Inflammatory macrophage treated with lipopolysaccharide for 1 hour (primary cell): ENCODE measurements at regions not wholly inside any gene's neighbourhood (a gene's known extent, or its start where the extent isn't known, plus 50 kb on each side); places are given as distances from the start of the nearest gene placed in this dataset.
A peak's percentile ranks its signal among the peaks of the same experiment; 100 is the strongest.
"Not testable (repeated sequence)": the region's sequence is repeated elsewhere in the genome, so short reads cannot be mapped to it uniquely, and the experiment has no call there.

Experiments used
- DNase-seq, 2 donors: peaks; one replicate each; pipeline ENCODE4 v3.0.0-alpha.2; 2020 to 2022

GRCh38 chr1:229013981-229014380 is 256.9 kb upstream of the RAB4A start:
- no peak for DNase-seq

GRCh38 chr1:229015806-229016205 is 255.1 kb upstream of the RAB4A start:
- no peak for DNase-seq

GRCh38 chr1:229017091-229017490 is 253.8 kb upstream of the RAB4A start:
- DNase-seq: peak; percentile 25 to 43

DNA sequence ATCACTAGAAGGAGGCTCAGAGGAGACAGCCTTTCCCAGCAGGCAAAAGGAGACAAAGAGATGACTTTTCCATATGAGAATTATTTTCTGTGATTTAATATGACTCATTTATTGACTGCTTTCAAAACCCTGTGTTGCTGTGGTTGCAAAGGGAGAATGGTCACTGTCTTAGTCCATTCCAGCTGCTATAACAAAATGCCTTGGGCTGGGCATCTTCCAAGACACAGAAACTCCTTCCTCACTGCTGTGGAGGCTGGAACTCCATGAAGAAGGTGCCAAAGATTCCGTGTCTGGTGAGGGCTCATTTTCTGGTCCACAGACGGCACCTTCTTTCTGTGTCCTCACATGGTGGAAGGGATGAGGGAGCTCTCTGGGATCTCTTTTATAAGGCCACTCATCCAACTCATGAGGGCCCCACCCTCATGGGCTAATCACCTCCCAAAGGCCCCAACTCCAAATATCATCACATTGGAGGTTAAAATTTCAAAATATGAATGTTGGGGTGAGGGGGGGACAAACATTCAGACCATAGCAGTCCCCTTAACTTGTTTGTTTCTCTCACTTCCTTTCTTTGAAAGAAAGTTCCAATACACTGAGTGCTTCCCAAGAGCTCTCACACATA is 252.1 kb upstream of the RAB4A start:
- no peak for DNase-seq

- no peak for DNase-seq
These were observed 251.1 kb upstream of the RAB4A start for GRCh38 chr1:229019663-229020271.

- DNase-seq: not testable (repeated sequence)
These were observed 249.9 kb upstream of the RAB4A start for GRCh38 chr1:229021034-229021433.

- DNase-seq: no peak
These were observed 248.1 kb upstream of the RAB4A start for GRCh38 chr1:229022595-229023333.

GRCh38 chr1:229023651-229024300 is 247.1 kb upstream of the RAB4A start:
- peak; percentile 45 to 48 for DNase-seq

GRCh38 chr1:229024528-229025130 is 246.3 kb upstream of the RAB4A start:
- peak; percentile 65 to 77 for DNase-seq

GRCh38 chr1:229025576-229025975 is 245.3 kb upstream of the RAB4A start:
- no peak for DNase-seq

DNA sequence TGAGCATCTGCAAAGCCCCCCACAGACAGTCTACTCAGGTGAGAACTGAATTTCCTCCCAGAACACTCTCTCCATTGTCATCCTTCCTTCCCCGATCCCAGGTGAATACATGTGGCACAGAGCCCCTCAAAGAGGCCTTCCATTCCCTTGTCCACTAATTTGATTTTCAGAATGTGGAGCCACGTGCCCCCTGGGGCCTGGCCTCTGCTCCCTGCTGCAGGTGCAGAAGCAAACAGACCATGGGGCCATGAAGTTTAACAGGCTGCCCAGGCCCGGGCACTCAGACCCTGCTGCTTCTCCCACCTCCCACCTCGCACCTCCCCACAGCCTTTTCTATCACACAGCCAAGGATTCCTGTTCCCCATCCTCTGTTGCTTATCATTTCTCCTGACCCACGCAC is 243.8 kb upstream of the RAB4A start:
- no peak for DNase-seq

DNA sequence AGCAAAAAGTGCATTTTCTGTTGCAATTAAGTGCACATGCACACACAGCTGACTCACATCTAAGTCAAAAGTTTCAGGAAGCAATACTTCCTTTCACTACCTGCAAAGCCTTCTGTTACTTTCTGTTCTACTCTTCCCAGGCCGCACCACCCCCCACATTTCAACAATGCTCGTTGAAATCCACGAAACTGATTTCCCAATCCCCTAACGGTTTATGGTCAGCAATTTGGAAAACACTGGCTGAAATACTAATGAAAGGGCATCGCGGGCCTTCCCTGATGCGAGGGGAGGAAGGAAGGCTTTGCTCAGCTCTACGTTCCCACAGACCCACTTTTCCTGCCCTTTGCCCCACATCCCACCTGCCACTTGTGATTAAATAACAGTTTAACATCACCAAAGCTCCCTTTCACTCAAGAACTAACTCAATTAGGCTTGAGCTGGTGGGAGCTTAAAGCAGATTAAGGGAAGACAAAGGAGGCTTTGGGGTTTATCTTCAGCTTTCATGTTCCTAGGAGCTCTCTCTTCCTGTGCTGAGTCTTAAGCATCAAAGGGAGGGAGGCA is 243.2 kb upstream of the RAB4A start:
- DNase-seq: peak; percentile 75 to 85

DNA sequence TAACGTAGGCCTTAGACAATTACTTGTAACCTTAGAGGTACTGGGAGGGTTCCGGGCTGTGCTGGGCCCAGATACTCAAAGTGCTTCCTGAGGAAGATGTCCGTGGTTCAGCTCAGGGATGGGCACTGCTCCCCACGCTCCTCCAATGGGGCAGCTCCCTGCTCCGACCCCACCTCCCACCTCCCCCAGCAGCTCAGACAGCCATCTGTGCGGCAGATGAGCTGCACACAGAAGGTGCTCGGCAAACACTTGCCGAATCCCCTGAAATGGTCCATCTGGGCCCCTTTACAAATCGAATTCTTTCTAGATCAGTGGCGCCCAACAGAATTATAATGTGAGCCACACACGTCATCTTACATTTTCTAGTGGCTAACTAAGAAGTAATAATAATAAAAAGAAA is 242.4 kb upstream of the RAB4A start:
- DNase-seq: no peak

DNA sequence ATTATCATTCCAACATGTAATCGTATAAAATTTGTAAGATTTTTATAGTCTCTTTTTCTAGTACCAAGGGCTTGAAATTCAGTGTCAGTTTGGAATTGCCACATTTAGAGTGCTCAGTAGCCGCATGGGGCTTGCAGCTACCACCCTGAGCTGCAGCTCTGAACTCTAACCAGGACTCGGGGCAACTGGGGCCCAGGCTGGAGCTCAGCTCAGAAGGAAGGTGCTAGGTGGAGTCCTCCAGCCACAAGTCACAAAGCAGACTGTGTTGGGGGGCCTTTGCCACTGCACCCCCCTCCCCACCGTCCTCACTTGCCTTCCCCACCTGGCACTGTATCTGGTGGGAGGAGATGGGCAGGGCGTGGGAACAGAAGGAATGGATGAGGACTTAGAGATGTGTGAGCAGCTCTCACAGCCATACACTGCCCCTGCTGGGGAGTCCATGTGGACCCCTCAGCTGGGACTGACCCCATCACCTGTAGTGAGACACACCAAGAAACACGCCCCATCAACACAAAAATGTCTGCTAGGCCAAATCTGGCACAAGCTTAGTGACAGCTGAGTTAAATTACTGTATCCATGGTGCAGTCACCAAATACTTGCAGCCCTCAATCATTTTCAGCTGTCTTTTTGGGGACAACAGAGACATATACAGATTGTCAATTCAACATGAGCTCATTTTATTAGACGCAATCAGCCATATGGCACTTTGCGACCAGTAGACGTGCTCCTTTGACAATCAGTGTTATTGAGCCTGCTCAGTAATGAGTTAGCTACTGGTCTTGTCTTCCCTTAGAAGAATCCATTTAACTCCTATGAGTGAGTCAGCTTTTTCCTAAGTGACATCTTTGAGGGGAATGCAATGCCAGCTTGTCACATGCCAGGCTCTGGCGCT is 241.7 kb upstream of the RAB4A start:
- no peak for DNase-seq

DNA sequence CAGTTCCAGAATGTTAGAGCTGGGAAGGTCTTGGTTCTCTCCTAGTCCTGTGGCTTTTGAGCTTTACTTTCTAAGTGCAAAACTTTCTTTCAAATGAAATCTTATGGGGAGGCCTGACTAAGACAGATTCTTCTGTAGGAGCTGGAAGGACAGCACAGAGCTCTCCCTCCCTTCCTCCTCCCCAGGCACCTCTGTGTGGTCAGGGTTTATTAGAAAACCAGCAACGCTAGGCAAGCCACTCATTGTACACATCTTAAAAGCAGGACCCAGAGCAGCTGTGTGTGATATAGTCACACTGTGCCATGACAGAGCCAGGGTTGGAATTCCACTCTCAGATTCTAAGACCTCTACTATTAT is 241.1 kb upstream of the RAB4A start:
- no peak for DNase-seq

DNA sequence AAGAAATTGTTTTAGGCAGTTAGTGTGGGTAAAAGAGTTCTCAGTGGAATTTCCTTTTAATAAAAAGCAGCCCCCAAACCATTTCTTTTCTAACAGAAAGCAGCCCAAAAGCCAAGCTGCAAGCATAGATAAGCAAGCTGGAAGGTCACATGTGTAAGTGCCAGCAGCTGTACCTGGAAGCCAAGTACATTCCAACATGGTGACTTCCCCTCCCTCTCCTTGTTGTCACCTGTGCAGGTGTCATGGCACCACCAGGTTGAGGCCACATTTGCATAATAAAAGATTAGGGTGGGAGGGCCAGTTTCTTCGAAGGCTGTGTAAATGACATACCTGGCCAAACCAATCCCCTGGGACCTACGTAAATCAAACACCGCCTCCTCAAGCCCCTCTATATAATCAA is 240.3 kb upstream of the RAB4A start:
- DNase-seq: no peak

DNA sequence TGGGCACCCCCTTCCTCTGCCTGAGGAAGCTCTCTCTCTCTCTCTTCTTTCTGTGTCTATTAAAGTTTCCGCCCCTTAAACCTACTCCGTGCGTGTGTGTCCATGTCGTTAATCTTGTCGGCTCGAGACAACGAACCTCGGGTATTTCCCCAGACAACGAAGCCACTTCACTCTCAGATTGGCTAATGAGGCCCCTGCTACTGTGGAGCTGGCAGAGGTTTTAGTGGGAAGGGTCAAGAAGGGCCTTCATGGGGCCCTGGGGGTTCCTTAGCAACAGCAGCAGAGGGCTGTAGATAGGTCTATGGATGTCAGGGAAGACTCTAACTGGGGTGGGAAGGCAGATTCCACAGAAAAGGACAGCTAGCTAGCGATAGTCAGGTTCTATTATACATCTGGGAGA is 239.8 kb upstream of the RAB4A start:
- no peak for DNase-seq

DNA sequence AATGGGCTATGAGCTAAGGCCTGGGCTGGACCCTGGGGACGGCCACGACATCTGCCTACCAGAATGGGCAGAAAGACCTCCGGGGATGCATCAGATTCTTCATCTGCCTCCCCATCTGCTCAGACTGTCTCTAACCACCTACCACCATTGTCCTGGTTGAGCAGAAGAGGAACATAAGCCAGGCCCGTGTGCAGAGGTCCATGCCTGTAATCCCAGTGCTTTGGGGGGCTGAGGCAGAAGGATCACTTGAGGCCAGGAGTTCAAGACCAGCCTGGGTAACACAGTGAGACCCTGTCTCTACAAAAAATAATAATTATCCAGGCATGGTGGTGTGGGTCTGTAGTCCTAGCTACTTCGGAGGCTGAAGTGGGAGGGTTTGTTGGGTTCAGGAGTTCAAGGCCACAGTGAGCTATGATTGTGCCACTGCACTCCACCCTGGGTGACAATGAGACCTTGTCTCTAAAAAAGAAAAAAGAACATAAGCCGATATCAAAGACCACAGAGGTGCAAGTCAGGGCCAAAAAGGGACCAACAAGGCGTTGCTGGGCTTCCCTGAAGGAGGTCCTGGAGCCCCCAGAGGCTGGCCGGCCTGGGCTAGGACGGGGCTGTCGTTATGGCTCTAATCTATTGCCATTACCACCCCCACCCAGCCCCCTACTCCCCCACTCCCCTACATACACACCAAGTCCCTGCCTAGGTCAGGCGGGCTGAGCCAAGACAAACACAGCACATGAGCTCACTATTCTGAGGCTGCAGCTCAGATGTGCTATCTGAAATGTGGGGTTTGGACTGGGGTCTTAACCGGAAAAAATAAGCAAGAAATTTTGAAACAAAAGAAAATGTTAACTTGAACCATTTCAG is 239.2 kb upstream of the RAB4A start:
- no peak for DNase-seq

DNA sequence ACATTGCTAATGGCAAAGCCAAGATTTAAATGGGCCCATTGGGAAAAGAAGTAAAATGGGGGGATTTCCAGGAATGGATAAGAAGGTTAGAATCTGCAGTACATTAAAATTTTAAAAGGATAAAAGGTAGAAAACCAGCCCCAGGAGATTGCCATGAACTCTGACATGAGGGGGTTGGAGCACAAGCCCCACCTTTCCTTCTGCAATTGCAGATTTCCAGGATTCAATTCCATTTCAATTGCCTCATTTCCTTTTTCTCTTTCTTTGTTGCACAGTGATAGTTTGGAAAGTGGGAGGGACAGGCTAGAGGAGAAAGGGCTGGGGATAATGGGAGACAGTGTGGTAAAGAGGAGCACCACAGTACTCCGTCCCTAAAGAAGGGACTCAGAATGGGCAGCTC is 238.5 kb upstream of the RAB4A start:
- DNase-seq: no peak

- no peak for DNase-seq
These were observed 237.4 kb upstream of the RAB4A start for GRCh38 chr1:229033480-229033879.

DNA sequence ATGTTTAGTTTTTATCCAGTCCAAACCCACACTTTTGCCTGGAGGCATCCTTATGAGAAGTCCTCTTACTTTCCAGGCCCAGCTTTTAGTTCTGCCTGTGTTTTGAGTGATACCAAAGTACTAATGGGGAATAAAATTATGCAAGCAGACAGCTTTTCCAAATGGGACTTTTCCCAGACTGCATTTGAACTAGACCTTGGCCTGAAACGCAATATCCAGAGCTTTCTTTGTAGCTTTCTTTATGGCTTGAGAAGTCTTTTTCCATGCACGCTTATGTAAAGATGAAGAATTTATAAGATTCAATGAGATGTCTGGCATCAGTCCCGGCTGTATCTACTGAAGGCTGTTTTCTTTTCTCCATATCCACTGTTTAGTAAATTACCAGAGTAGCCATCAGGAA is 236.6 kb upstream of the RAB4A start:
- DNase-seq: no peak
